Activated gamma-delta T cell treated with Interleukin-2 at 50 U/mL for 16 hours (primary cell): ENCODE measurements at regions not wholly inside any gene's neighbourhood (a gene's known extent, or its start where the extent isn't known, plus 50 kb on each side); places are given as distances from the start of the nearest gene placed in this dataset.
"Not testable (repeated sequence)": the region's sequence is repeated elsewhere in the genome, so short reads cannot be mapped to it uniquely, and the experiment has no call there.

Source experiments
- DNase-seq: peaks from one replicate; pipeline ENCODE4 v3.0.0-alpha.2; 2020

DNA sequence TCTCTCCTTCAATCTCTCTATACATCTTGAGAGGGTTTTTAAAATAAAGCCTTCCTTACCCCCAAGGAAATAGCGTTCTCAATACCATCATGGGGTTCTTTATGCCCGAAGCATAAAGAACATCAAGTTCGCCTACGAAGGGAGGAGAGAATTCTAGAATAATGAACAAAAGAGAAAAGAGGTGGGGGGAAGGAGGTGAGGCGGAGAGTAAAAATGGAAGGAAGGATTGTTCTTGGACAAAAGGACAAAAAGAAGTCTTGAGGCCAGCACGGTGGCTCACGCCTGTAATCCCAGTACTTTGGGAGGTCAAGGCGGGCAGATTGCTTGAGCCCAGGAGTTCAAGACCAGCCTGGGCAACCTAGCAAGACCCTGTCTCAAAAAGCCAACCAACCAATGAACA, 319.8 kb upstream of the NCKAP5 start:
- DNase-seq: no peak

DNA sequence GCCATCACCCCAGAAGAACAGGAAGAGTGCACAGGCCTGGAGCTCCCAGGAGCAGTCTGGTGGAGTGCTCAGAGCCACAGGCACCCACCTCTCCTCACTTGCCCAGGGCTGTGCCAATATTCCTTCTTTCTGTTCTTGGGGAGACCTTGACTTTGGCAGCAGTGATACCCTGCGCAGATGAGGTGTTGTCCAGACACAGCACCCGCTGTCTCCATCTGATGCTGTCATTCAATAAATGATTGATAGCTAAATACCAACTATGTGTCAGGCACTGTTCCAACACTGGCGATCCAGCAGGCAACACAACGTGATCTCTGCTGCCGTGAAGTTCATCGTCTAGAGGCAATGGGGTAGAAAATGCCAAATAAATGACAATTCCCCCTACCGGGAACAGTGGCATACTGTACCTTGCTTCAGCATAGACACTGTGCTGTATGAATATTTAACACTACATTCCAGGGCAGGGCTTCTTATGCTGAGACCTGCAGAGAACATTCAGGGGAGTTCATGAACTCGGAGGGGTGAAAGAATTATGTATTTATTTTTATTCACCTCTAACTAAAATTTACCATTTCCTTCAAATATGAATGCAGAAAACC, 320.5 kb upstream of the NCKAP5 start:
- no peak for DNase-seq

DNA sequence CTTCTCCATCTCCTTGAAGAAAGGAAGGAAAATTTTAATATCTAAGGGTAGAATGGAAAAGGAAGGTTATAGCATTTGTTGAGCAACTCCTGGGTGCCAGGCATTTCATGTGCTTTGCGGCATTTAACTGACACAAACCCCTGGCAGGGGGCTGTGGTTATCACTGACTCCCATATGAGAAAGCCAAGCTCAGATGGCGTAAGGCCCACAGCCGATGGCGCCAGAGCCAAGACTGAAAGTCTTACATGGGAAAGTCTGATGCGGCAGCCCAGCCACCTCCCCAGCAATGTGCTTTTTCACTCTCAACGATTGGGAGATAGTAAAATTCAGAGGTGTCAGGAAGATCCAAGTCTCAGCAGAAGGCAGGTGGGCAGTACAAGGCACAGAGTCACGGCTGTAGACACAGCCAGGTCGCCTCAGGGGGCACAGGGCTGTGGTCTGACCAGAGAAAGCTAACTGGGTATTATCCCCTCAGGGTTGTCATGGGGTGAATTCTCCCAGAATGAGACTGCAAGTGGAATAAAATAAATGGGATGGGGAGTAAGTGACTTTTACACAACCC, 324.2 kb upstream of the NCKAP5 start:
- DNase-seq: no peak

GRCh38 chr2:133894429-133894828, 326.2 kb upstream of the NCKAP5 start:
- DNase-seq: no peak

DNA sequence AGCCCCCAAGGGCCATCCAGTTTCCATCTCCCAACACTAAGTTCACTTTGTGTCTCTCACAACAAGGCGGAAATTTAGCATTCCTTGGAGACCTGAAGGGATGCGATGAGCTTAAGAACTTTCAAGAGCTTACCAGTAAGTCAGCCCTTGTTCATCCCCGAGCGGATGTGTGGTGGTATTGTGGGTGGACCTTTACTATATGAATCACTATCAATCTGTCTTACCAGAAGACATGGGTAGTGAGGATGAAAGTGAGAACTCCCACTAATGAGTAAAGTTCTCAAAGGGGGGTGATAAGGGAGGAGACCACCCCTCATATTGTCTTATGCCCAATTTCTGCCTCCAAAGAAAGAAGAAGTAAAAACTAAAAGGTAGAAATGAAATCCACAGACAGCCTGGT, 329.6 kb upstream of the NCKAP5 start:
- not testable (repeated sequence) for DNase-seq

DNA sequence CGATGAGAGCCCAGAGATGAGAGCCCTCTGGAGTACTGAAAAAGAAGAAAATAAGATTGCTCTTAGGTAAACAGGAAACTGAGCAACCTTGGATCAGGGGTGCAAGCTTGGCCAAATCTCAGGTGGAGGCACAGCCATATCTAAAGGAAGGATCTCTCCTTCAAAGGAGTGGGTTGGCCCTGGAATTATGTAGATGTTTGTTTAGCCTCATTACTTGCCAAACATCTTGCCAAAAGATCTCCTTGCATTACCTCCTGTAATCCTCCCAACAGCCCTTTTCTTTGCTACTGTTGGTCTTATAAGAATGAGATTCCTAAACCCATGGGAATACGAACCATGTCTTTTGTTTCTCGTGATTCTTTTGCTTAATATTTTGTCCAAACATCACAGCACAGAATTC, 332.6 kb upstream of the NCKAP5 start:
- DNase-seq: no peak

DNA sequence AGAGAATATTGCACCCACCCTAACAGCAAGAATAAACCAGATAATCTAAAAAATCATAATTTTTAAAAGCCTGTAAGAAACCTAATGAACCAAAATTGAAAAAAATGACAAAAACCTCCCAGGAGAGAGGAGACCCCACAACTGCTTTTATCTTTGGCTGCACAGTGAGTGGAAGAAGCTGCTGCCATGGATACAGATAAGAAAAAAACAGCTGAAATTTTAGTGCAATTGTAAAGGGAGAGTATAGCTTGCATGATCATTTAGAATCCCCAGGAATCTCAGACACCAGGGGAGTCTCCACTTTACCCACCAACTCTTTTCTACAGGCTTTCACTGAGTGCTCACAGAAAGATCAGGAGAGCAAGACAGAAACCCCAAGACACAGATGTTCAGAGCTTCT, 338.1 kb upstream of the NCKAP5 start:
- no peak for DNase-seq

DNA sequence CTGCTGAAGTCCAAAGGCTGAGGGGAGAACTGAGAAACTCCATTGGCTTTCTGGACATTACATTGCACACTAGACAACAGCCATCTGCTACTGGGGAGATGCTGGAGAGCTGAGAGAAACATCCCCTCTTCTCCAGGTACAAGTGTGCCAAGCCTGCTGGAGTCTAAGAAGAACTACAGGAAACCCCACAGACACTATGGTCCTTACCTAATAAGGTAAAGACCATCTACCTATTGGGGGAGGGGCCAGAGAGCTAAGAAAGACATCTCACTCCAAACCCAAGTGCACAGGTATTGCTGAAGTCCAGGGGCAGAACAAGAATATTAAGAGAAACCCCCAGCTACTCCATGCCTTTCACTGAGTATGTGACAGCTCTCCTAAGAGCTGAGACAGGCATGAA, 338.7 kb upstream of the NCKAP5 start:
- no peak for DNase-seq

GRCh38 chr2:133908171-133908570, 339.9 kb upstream of the NCKAP5 start:
- DNase-seq: no peak

- no peak for DNase-seq
Observed at GRCh38 chr2:133918141-133918540, 335.7 kb upstream of the MGAT5 start.

DNA sequence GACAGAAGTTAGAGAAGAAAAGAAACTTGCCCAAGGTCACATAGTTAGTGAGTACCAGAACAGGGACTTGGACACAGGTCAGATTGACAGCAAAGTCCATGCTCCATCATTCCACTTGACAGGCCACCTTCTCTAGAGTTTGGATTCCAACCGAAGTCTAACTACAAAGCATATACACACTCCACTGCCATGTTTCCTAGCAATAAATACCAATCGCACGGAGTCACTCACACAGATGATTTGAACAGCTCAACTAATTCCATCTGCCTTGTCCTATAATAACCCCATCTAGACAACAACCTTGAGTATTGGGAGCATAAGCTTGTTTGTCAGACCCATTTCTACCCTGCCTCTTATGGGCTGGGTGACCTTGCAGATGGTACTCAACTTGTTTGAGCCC, 334.6 kb upstream of the MGAT5 start:
- no peak for DNase-seq

- DNase-seq: no peak
Observed at GRCh38 chr2:133927894-133928293, 326.0 kb upstream of the MGAT5 start.

- no peak for DNase-seq
Observed at GRCh38 chr2:133936096-133936495, 317.8 kb upstream of the MGAT5 start.

DNA sequence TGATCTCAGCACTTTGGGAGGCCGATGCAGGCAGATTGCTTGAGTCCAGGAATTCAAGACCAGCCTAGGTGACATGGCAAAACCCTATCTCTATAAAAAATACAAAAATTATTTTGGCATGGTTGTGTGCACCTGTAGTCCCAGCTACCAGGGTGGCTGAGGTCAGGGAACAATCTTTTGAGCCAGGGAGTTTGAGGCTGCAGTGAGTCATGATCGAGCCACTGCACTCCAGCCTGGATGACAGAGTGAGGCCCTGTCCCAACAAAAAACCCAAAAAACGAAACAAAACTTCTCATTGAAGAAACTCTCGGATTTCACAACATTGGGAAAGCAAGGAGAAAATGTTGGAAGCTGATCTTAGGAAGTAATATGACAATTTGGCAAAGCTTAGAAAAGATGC, 317.3 kb upstream of the MGAT5 start:
- DNase-seq: no peak

DNA sequence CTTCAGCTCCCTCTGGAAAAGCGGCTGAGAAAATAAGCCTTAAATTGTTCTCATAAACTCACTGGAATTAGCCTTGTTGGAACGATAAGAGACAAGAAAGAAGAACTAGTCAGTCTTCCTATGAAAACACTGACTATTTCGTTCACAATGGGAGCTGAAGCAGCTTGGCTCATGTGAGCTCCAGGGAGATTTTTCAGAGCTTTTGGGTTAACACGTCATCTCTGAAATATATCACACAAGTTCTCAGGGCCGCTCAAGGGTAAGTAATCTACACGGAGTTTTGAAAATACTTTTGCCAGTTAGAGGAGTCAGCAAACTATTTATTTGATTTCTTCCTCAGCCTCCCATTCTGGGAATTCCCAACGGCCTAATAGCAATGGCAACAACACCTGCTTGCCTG, 316.2 kb upstream of the MGAT5 start:
- no peak for DNase-seq

DNA sequence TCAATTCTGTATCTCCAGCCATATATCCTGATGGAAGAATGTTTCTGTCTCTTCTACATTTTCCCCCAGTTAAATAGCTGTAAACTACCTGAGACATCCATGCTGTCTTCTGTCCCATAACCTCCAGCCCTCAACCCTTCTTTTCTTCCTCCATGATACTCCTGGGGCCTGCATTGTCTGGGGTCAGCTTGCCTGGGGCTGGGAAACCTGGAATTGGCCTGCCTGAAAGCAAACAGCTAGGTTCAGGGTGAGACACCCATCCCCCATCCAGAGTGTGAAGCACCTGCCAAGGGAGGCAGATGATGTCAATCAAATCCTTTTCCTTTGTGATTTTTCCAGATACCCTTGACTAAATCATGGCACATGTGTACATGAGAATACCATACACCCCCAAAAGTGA, 313.7 kb upstream of the MGAT5 start:
- DNase-seq: no peak

DNA sequence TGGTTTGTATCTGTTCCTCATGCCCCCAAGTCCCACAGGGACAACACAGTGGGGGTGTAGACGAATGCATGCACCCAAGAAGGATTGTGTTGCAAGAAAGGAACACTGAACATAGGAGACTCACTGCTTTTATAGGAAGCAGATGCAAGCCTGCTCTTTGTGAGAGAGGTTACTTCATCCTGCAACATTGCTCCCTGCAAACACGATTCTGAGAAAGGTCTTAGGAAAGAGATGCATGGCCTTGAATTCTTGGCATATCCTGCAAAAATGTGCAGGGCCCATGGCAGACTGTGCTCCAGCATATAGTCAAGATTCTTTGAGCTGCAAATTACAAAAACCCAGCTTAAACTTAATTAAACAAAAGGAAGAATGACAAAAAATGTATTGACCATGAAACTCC, 312.2 kb upstream of the MGAT5 start:
- DNase-seq: no peak

DNA sequence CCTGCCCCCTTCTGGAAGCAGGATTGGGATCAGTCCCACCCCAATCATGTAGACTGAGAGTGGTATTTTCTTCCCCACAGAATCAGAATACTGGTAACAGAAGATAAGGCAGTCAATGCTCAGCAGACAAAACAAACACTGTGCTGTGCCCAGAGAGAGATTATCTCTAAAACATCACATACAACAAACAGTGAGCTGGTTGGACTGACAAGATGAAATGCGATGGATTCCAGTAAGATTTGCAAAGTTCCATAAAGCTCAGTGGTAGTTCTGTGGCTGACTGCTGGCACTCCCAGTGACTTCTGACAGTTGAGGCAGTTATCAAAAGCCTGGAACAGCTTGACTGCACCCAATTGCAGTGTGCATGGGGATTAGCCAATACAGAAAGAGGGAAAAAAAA, 311.5 kb upstream of the MGAT5 start:
- no peak for DNase-seq

DNA sequence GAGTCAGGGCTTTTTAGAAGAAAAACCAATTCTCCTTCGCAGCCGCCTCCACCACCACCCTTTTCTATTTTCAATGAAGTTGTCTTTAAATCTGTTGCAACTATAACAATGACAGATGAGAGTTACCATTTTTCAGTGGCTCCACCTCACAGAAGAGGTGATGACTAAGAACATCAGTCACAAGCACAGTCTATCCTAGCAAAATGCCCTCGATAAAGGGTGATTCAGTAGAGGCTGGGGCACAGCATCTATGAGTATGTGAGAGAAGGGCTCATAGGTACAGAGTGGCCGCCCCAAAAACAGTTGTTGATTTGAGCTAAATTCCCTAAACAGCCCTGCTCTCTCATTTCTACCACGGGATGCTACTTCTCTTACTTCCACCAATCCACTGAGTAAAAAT, 310.8 kb upstream of the MGAT5 start:
- no peak for DNase-seq

DNA sequence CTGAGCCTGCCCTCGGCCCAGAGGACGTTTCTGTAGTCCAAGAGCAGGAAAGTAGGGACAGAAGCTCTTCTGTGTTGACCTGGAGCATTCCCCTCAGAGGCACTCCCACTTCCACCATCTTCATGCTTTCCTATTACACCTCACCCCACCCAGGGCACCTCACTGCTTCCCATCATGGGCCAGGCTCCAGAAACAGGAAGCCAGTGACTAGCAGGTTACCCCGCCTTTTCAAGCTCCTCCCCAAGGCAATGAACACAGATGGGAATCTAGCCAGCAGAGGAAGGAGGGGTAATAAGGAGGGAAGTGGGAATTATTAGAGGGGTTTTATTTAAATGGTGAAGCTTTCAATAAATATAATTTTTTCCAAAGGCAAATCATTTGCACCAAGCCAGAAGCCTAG, 308.8 kb upstream of the MGAT5 start:
- no peak for DNase-seq

DNA sequence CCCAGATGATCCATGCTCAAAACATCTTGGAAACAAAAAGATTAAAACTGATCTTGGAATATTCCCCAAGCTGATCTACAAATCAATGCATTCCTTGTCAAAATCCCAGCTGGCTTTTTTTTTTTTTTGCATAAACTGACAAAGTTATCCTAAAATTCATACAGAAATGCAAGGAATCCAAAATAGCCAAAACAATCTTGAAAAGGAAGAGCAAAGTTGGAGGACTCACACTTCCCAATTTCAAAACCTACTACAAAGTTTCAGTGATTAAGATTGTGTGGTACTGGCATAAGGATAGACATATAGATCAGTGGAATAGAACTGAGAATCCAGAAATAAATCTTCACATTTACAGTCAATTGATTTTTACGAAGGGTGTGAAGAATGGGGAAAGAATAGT, 306.8 kb upstream of the MGAT5 start:
- no peak for DNase-seq

GRCh38 chr2:133948610-133949290, 305.1 kb upstream of the MGAT5 start:
- DNase-seq: no peak

DNA sequence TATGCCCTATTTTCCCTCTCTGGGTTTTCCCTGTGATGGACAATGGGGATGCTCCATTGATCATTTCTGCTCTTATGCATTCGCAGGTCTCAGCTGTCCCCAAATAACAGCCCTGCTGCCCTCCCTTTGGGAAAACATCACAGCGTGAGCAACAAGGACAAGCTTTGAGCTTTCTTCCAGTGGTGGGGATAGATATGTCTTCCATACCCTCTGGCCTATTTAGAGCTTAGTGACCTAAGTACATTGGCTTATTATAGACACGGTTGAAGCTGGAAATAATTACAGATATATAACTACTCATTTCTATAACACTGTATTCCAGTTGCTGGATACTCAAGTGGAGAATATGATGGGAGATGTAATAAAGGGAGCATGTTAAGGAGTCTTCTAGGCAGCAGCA, 304.3 kb upstream of the MGAT5 start:
- no peak for DNase-seq

- DNase-seq: no peak
Observed at GRCh38 chr2:133951209-133951608, 302.7 kb upstream of the MGAT5 start.

DNA sequence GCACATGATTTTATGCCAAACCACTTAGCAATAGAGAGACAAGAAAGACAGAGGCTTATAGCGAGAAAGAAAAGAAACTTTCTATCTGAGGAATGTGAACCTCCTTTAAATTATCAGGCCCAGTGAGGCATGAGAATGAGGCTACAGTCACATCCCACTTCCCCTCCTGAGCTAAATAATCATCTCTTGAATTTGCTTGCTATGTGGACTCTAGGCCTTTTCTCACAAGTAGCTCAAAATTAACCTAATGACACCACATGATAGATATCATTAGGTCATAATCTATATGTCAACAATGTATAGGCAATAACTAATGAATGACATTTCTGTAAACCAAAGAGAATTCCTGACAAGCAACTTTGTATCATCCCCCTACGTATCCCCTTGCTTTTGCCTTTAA, 301.5 kb upstream of the MGAT5 start:
- DNase-seq: no peak
